ENCODE measurements at regions not wholly inside any gene's neighbourhood (a gene's known extent, or its start where the extent isn't known, plus 50 kb on each side); places are given as distances from the start of the nearest gene placed in this dataset.

GRCh38 chr7:79529881-79530235 is 76.4 kb upstream of the MAGI2 start:
- no peak for TF ChIP-seq CTCF (IDR thresholded peaks at IDR 0.05 in 4 of 5, conservative IDR thresholded peaks at IDR 0.05 in 1 of 5)
- TF ChIP-seq POLR2A (IDR thresholded peaks at IDR 0.05) = no peak

Data from gastrocnemius medialis (tissue), 4 donors.